Cortex of kidney (tissue), 1 donor: ENCODE measurements at regions not wholly inside any gene's neighbourhood (a gene's known extent, or its start where the extent isn't known, plus 50 kb on each side); places are given as distances from the start of the nearest gene placed in this dataset.

Experiments used
- DNase-seq: peaks from one replicate; lab custom pipeline; 2025; lab: John Stamatoyannopoulos, UW

- DNase-seq = no peak
Measured at GRCh38 chr3:178059836-178060235, 476.4 kb upstream of the KCNMB2 start.

DNA sequence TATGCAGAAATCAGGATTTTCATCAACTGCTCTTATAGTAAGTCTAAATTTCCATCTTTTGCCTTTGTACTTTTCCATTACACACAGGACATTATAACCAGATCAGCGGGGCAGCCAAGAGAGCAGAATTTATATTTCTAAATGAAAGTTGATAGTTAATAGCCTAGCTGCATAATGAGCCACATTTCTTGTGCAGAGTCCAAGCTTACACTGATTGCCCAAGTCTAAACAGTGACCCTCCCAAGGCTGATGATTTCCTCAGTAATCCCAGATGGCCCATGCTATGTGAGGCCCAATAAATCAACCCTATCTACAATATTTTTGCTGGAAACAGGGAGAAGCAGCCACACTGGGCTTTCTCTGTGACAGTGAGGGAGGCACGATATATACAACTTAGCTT, 475.8 kb upstream of the KCNMB2 start:
- no peak for DNase-seq

DNA sequence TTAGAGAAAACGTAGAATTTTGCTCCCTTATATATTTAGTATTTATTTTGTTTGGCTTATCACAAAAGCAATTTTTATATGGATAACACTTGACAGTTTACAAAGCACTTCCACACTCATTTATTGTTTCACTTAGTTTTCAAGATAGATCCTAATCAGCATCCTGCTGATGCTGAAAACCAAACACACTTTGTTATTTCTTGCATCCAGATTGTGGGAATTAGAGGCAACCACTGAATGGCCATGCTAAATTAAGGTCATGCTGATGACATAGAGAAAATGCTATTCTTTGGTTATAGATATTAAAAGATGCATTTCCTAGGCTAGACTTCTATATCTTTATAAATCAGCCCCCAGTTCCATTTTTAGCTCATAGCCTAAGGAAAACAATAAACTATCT, 474.1 kb upstream of the KCNMB2 start:
- no peak for DNase-seq

GRCh38 chr3:178063461-178063860, 472.8 kb upstream of the KCNMB2 start:
- no peak for DNase-seq

DNA sequence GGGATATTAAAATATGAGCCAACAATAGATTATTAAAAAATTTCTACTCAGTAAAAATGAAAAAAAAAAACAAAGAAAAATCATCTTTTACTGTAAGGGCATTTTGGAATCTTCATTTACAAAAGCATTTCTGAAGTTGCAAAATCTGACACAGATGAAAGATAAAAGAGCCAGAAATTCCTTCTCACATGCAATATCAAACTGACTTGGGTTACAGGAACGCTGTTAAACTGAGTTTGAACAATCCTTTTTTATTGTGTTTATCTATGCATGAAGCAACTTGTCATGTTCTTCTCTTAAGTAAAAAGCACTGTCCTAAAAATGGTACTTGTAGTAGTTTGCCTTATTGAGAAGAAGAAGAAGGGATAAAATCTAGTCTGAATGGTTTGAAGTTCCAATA, 468.5 kb upstream of the KCNMB2 start:
- no peak for DNase-seq

- DNase-seq = no peak
Measured at GRCh38 chr3:178072391-178073305, 463.6 kb upstream of the KCNMB2 start.

GRCh38 chr3:178073366-178073765, 462.9 kb upstream of the KCNMB2 start:
- no peak for DNase-seq

GRCh38 chr3:178075344-178075743, 460.9 kb upstream of the KCNMB2 start:
- no peak for DNase-seq

- DNase-seq = no peak
Measured at GRCh38 chr3:178078953-178079352, 457.3 kb upstream of the KCNMB2 start.

DNA sequence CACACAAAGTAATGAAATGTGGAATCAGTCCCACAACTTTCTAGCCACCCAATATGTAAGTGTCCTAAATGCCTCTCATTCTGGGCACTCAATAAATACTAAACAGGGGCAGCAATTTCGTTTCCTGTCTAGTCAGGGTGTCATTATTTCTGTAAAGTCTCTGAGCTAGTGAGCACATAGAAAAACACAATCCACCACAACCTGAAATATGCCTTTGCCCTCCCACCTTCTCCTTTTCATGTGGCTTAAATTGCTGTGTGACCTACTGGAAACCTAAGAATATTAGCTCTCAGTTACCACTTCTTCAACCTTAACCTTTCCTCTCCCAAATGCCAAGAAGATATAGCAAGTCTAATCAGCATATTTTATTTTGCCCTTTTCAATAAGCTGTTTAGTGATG, 456.3 kb upstream of the KCNMB2 start:
- DNase-seq = no peak

DNA sequence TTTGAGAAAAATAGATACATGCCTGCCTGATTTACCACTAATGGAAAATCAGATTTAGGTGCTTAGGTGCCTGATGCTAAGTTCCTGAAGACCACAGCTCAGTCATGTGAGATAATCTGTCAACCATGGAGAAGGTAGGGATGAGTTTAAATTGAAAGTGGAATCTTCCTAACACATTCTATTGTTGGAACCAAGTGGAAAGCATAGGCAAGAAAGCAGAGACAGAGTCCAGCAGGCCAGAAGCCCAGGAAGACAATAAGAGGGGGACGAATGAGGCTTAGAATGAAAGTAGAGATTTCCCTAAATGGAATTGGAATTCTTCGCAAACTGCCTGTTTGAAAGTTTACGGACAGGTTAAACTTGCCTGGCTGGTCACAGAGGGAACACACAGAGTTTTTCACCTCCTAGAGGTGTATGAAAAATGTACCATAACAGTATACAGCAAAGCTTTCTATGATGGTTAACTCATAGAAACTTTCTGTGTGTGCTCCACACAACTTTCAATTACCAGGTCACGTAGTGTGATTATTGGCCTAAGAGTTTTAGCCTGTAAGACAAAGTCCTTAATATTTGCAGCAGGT, 453.8 kb upstream of the KCNMB2 start:
- no peak for DNase-seq

DNA sequence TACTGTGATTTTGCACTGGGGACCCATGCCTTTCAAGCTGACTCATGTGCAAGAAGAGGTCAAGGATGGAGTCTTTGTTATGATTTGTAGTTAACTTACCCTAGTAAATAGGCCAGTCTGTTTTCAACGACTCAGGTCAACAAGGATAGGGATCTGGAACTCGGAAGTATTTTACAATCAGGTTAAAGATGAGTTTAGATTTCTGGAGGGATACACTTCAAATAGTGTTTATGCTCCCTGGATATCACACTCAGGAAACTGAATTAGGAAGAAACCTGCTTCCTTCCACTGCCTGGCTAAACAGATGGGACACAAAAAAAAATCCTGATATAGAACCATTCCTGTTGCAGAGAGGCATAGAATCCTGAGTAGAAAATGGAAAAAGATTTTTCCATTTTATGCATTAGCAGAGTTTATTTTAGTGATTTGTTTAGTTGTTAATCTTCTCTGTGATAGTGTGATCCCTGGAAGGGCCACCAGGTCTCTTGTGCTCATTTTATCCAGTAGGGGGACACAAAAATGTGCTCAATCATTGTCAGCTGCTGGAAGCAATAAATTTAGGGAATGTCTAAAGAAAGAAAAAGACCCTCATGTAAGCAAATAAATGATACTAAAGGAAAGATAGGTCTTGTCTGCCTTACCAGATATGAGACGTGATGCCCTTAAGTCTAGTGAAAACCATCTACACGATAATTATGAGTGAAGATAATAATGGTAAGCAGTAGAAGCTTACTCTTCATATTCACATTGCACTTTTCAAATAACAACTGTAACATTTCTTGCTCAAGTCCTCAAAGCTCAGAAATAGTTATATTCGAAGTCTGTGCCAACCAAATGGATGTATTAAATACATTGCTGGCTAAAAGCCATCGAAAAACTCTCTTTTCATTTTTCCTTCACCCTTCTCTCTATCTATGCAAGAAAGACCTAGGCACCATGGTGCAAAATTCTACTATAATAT, 452.1 kb upstream of the KCNMB2 start:
- no peak for DNase-seq

DNA sequence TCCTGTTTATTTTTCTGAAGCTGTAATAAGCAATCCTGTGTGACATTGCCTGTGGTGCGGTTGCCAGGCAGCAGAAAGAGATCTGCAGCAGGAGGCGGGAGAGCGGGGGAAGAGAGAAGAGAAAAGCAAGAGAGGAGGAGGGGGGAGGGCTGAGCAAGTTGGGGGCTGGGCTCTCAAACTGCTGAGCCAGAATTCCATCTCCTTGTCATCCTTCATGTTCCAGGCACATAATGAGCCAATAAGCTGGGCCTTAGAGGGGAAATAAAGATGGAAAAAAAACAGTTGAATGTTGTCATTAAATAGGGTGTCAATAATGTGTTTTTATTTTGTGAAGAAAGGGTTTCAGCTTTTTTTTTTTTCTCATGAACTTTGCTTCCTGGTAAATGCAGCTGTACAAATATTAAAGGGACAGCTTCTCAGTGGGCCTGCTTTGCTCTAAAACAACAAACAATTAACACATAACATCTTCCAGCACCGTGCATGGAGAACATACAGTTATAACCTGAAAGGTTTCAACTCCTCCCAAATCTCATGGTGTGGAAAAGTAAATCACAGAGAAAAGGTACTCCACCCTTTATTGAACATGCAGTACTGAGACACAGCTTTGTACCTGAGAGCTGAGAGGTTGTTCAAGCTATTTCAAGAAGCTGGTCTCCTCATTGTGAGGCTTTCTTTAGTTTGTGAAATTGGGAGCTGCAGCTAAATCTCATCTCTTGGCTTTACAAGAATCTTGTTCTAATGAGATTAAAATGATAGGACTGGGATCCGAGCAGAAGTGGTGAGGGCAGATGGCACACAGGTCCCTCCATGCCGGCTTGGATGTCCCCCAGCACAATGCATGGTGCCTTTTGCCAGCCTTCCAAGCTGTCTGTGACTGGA, 451.1 kb upstream of the KCNMB2 start:
- no peak for DNase-seq

- no peak for DNase-seq
Measured at GRCh38 chr3:178085817-178086123, 450.5 kb upstream of the KCNMB2 start.

GRCh38 chr3:178086144-178086825, 450.0 kb upstream of the KCNMB2 start:
- DNase-seq = no peak

GRCh38 chr3:178087376-178087775, 448.9 kb upstream of the KCNMB2 start:
- no peak for DNase-seq

DNA sequence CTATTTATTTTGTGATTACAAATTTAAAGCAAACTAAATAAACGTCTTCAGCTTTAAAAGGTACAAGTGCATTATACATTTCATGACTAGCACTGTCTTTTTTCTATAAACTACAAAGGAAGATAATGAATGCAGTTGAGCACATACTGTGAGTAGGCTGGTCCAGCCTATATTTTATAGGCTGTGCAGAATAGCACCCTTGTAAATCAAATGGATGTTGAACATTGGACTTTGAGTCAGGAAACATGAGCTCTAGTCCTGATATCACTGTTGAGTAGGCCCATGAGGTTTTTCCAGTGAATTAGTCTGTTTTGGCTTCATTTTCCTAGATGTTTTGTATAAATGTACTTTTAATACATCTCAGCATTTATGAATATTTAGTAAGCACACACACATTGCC, 447.3 kb upstream of the KCNMB2 start:
- no peak for DNase-seq

DNA sequence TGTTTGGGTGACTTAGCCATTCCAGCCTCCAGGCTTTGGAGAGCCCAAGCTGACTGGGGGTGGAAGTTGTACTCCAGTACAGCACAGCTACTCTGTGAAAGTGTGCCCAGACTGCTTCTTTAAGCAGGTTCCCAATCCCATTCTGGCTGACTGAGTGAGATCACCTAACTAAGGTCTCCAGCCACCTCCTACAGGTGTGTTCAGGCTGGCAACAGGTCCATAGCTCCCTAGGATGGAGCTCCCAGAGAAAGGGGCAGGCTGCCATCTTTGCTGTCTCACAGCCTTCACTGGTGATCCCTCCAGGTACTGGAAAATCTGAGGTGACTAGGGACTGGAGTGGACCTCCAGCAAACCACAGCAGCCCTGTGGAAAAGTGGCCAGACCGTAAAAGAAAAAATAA, 445.3 kb upstream of the KCNMB2 start:
- DNase-seq = no peak

DNA sequence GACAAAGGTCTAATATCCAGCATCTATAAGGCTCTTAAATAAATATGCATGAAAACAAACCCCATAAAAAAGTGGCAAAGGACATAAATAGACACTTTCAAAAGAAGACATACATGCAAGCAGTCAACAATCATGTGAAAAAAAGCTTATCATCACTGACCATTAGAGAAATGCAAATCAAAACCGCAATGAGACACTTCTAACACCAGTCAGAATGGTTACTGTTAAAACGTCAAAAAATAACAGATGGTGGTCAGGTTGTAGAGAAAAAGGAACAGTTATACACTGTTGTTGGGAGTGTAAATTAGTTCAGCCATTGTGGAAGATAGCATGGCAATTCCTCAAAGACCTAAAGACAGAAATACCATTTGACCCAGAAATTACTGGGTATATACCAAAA, 440.7 kb upstream of the KCNMB2 start:
- DNase-seq = no peak

DNA sequence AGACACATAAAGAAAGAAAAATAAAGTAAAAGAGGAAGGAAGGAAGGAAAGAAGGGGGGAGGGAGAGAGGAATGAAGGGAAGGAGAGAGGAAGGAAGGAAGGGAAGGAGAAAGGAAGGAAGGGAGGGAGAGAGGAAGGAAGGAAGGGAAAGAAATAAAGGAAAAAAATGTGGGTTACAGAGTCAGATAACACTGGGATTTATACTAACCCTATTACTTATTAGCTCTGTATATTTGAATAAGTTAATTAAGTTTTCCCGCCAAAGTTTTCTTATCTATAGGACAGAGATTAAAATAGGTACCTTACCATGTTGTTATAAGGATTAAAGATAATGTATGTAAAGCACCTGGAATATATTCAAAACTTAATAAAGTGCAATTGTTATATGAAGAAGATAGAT, 439.3 kb upstream of the KCNMB2 start:
- no peak for DNase-seq

DNA sequence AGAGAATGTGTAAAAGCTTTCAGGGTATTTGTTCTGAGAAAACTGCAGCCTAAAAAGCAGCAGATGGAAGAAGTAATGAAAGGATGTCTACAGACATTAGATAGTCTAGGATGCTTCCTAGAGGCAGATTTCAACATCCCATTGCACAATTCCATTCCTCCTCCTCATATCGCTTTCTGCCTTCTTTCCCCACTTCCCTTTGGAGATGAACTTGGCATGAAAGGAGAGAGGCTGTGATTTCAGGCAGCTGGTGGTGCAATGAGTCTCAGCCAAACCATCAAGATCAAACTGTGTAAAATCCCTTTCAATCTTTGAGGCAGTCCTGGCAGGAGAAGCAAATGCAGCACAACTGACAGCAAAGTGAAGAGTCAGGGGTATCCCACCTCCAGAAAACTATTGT, 438.7 kb upstream of the KCNMB2 start:
- no peak for DNase-seq
